ENCODE measurements at regions not wholly inside any gene's neighbourhood (a gene's known extent, or its start where the extent isn't known, plus 50 kb on each side); places are given as distances from the start of the nearest gene placed in this dataset.
"Not testable (repeated sequence)": the region's sequence is repeated elsewhere in the genome, so short reads cannot be mapped to it uniquely, and the experiment has no call there.

DNA sequence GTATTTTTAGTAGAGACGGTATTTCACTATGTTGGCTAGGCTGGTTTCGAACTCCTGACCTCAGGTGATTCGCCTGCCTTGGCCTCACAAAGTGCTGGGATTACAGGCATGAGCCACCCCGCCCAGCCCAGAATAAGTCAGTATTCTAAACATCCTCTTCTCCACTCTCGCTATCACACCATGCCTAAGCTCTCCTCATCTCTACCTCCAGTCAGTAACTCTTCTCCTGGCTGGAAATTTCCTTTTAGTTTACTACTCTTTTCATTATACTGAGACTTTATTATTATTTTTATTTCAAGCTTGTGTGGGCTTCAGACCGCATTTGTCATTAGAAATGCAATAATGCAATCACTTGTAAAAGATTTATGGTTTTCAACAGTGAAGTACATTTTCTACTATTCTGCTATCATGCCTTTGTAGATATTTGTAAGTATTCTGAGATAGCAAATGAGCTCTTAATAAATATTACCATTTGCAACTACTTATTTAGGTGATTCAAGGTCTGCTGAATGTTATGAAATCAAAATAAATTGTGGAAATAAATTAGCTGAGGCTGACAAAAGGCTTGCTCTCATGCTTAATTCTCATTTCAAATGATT lies 617.3 kb upstream of the GOT2 start:
- no peak for DNase-seq

DNA sequence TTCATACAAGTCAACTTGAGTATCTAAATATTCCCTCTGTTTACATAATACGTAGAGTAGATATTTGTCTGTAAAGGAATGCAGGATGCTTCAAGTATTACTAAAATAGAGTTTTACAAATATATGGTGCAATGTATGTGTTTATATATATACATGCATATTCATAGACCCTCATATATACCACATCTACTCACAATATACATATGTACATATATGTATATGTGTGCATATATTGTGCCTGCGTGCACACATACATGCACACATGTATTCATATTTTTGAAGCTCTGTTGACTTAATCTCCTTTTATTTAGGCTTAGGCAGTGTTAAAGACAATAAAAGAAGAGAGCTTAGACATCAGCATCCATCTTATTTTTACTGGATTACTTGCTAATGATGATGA lies 616.6 kb upstream of the GOT2 start:
- no peak for DNase-seq

GRCh38 chr16:59342669-59343068 lies 608.6 kb upstream of the GOT2 start:
- no peak for DNase-seq

DNA sequence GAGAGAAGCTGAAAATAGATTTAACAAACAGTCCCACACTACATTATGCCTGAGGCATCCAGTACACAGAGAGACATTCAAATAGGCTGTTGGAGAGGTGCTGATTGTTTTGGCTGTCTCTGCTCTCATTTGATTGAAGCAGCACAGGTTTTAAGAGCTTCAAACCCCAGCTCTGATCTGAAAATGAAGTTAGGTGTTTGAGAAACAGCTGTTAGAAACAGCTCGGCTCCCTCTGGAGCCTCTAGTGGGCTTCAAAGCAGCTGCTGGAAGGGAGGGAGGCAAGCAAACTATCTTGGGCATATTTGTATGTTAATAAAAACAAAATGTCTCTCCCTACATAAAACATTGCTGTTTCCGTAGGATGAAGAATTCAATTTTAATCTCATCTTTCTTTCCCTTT lies 607.3 kb upstream of the GOT2 start:
- DNase-seq, result no peak

DNA sequence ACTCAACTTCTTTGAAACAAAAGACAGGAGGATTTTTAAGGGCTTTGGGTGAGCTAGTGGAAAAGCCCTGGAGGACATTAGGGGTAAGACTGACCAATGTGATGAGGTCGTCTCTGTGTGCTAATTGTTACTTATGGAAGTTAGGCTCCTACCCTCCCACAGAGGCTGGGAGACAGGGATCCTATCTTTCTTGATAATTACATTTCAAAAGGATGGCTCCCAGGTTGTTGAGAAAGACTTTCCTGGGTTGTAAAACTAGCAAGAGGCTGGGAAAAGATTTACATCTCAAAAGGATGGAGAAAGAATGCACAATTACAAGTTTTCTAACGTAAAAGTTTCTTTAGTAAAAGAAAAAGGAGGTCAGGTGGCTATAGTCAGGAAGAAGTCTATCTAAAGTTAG lies 605.8 kb upstream of the GOT2 start:
- no peak for DNase-seq

DNA sequence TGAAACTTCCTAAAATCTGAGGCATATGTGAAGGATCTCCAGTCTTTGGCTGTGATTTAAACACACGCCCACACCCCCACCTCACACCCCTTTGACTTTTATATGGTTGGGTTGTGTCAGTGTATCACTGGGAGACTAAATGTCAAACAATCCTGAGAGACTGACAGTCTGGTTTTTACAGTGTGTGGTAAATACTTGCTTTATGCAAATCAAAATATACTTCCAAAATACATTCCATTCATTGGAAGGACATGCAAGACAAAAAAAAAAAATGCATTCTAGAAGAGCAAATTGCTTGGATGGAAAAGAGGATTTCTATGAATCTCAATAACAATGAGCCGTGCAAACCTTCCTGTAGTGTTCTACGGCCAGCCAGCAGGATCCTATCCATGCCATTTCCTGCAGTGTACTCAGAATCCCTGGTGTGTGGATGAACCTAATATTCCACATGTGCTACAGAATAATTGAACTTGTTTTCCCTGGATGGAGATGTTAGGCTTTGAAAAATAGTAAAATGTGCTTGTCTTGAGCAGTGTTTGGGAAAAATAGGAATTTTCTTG lies 602.1 kb upstream of the GOT2 start:
- no peak for DNase-seq

- not testable (repeated sequence) for DNase-seq
Measured at GRCh38 chr16:59331708-59332107, 597.6 kb upstream of the GOT2 start.

- no peak for DNase-seq
Measured at GRCh38 chr16:59330019-59330670, 596.0 kb upstream of the GOT2 start.

GRCh38 chr16:59328961-59329360 lies 594.8 kb upstream of the GOT2 start:
- no peak for DNase-seq

DNA sequence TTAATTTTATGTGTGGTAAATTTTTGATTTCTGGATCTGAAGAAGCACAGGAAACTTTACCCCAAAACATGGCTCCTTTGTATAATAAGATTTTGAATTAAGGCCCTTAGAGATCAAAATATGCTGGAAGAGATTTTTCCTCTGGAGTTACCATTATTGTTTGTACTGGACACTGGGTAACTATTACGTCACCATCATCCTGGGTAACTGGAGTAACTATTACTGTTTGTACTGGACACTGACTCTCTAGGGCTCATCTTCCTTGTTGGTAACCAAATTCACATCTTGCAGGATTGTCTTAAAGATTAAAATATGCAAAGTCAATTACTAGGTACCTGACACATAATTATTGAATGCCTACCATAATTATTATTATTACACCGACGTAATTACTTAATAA lies 593.8 kb upstream of the GOT2 start:
- no peak for DNase-seq

GRCh38 chr16:59326955-59327354 lies 592.8 kb upstream of the GOT2 start:
- no peak for DNase-seq

- no peak for DNase-seq
Measured at GRCh38 chr16:59324462-59324861, 590.3 kb upstream of the GOT2 start.

DNA sequence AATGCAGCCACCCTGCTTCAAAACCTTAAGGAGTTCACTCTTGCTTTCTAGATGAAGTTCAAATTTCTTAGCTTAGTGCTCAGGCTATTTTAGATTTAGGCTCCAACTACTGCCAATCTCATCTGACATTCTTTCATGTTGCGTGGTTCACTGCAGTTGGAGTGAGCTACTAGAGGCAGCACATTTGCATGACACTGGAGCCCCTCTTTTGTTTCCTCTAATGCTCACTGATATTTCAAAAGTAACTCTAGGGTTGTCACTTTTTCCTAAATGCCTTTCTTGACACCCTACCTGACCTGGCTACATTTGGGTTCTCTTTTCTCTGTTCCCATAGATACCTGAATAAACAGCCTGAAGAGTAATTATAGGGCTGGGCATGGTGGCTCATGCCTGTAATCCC lies 586.5 kb upstream of the GOT2 start:
- no peak for DNase-seq

GRCh38 chr16:59319871-59320270 lies 585.8 kb upstream of the GOT2 start:
- no peak for DNase-seq

- no peak for DNase-seq
Measured at GRCh38 chr16:59305850-59306249, 571.7 kb upstream of the GOT2 start.

DNA sequence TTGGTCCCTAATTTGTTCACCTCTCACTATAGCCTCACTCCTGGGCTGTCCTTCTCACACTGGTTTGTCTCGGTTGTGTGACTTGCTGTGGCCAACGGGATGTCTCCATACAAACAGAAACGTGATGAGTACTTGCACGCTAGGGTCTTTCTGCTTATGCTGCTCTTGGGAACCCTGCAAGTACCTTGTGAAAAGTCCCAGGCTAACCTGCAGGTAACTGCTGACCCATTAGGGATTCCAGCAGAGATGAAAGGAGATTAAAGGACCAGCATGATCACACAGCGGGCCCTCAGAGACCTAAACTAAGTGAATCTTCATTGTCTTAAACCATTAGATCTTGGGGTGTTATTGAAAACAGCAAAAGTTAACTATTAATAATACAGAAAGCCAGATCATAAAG lies 562.8 kb upstream of the GOT2 start:
- DNase-seq, result no peak

DNA sequence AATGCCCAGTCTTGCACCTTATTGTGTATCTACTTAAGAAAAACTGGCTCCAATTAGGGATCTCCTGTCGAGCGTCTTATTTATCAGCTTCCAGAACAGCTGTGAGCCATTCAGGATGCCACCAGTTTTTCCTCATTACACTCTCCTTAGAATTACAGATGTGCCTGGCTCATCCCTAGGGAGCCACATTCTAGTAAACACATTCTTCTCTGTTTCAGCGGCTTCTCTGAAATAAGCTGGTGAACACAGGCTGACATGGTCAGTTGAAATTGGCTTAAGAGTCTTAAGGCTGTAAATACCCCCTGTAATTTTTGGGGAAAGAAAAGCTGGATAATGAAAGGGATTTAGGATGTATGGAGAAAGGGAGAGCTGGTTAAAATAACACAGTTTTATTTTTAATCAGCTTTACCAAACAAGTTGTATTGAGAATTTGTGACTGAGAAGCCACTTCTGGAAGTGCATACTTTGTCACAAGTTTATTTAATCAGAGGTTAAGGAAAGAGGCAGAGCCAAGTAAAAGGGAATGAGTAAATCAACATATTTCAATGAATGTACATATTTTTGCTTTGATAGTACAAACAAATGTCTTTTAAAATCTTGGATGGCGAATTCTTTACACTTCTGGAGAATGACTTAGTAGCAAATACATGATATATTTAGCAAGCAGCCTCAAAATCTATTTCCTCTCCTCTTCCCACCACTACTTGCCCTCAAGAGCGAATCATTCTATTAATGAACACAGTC lies 562.0 kb upstream of the GOT2 start:
- no peak for DNase-seq

- no peak for DNase-seq
Measured at GRCh38 chr16:59295474-59295873, 561.4 kb upstream of the GOT2 start.

- no peak for DNase-seq
Measured at GRCh38 chr16:59290718-59291117, 556.6 kb upstream of the GOT2 start.

- DNase-seq, result no peak
Measured at GRCh38 chr16:59289151-59289550, 555.0 kb upstream of the GOT2 start.

GRCh38 chr16:59274141-59274540 lies 540.0 kb upstream of the GOT2 start:
- no peak for DNase-seq

- no peak for DNase-seq
Measured at GRCh38 chr16:59263955-59264354, 529.8 kb upstream of the GOT2 start.

DNA sequence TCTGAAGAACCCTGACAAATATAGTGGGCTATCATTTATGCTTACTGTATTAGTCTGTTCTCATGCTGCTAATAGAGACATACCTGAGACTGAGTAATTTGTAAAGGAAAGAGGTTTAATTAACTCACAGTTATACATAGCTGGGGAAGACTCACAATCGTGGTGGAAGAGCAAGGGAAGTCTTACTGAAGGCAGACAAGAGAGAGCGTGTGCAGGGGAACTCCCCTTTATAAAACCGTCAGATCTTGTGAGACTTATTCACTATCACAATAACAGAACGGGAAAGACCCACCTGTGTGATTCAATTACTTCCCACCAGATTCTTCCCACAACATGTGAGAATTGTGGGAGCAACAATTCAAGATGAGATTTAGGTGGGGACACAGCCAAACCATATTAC lies 526.8 kb upstream of the GOT2 start:
- DNase-seq, result no peak

GRCh38 chr16:59259950-59260319 lies 525.8 kb upstream of the GOT2 start:
- no peak for DNase-seq
